NOMO-1 treated with DMSO at 0.1 percent for 48 hours (cell line): ENCODE measurements at regions not wholly inside any gene's neighbourhood (a gene's known extent, or its start where the extent isn't known, plus 50 kb on each side); places are given as distances from the start of the nearest gene placed in this dataset.
A peak's percentile ranks its signal among the peaks of the same experiment; 100 is the strongest.

Source experiments
- DNase-seq: peaks from one replicate; lab custom pipeline; 2025; ENCODE audit not compliant: unreplicated experiment; lab: John Stamatoyannopoulos, UW

DNA sequence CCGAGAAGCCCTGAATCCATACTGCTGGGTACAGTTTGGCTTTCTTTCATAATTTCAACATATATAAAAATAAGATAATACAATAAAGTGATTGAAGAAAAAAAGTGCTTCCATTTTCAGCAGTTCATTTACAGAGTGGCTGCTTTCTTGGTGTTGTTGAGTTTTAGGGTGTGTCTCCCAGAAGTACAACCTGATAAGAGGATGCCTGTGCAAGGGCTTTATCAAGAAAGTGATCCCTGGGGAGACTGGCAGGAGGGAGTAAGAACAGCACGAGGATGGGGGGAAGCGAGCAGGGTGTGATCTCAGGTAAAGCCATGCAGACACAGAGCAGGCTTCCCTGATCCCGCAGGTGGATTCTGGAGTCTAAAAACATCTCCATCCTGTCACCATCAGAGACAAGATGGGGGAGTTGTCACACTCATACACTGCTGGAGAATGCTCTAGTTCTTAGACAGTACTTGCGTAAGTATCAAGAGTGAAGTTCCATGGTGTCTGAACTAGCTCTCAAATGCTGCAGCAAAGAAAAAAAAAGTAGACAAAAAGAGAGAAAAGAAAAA is 395.9 kb downstream of the CDH26 start:
- no peak for DNase-seq

DNA sequence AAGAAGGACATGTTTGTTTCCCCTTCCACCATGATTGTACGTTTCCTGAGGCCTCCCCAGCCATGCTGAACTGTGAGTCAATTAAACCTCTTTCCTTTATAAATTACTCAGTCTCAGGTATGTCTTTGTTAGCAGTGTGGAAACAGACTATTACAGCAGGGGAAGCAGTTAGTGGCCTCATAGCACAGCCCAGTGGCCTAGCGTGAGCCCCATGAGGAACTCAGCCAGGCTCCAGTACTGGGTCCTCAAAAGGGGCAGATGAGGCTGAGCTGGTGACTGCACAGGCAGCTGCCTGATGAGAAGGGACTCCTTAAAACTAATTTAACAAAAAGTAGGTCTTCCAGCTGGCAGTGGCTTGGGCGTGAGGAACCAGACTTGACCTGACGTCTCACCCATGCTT is 399.9 kb downstream of the CDH26 start:
- no peak for DNase-seq

DNA sequence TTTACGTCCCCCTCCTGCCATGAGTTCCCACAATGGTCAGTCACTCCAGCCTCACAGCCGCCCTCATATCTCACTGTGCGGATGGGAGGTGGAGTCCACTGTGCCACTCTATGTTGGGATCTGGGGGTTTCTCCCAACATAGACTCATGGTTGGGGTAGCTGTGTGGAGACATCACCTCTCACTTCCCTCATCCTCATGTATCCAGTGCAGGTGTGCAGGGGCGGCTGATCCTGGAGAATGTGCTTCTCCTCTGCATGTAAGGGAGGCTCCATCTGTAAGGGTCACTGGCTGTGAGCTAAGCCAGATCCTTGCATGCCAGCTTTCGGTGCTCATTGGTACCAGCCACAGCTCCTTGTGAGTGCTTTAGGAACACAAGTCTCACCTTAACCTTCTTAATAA is 400.8 kb downstream of the CDH26 start:
- DNase-seq, result no peak

DNA sequence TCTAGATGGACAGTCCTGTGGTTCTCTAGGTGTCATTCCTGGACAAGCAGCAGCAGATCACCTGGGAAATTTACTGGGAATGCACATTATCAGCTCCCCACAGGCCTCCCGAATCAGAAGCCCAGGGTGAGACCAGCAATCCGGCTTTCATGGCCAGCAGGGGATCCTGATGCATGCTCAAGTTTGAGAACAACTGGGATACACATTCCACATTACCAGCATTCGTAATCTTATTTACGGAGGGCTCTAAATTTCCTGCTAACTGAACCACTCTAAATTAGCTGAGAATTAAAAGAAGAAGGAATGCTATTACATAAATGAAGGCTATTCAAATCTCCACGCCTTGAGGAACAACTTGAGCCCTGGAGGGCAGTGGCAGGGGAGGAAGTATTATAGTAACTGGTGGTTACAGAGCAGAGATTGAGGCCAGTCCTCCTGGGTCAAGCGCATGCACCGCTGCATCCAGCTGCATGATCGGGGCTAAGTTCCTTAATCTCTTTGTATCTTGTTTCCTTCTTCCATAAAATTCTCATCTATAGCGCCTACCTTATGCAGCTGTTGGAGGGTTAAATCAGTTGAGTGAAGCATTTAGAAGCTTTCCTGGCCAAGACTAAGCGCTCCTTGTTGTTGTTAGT is 403.7 kb downstream of the CDH26 start:
- no peak for DNase-seq

DNA sequence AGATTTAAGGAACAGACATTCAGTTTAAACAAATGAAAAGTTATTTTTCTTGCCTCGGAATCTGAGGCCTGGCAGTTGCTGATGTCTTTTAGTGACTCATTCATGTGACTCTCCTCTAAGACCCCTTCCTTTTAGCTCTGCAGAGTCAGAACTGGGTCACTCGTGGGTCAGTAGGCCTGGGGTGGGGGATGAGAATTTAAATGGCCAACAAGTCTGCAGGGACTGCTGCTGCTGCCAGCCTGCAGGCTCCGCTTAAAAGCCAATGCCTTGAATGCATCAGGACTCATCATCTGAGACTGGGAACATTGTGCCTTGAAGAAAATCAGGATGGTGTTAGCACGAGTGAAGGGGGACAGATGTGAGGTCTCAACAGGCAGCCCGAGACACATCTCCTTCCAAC is 404.3 kb downstream of the CDH26 start:
- no peak for DNase-seq

DNA sequence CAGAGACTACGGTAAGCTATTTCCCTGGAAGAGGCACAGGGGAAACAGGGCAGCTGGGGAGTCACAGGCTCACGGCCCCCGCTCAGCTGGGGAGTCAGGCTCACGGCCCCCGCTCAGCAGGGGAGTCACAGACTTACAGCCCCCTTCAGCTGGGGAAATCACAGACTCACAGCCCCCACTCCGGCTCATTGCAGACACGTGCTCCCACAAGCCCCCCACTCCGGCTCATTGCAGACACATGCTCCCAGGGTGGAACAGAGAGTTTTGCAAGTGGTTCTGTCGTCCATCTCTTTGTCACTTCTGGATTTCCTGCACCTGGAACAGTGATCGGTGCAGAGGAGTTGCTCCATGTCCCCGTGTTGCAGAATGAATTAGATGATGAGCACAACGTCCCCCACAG is 405.5 kb downstream of the CDH26 start:
- DNase-seq, result no peak

DNA sequence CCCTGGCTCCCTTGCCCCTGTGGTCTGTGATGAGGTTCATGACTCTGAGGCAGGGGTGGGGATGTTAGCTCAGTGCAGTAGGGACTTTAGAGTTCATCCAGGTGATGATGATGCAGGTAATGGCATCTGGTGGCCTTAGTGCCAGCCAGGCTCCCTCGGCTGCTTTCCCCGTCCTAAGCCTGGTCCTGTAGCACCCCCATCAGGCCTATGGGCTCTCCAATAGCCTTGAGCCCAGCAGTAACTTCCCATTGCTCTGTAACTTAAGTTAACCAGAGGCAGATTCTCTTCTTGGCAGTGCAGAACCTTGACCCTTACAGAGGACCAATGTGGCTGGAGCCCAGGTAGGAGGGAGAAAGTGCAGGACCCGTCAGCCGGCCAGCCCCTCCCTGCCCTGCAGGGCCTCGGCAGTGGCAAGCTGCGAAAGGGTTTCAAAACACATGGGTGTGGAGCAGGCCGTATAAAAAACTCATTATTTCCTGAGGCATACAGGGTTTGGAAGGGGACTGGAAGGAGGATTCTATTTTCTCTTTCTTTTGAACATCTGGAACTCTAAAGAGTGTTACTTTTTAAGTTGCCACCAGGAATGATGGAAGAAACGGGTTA is 406.9 kb downstream of the CDH26 start:
- DNase-seq, result no peak

DNA sequence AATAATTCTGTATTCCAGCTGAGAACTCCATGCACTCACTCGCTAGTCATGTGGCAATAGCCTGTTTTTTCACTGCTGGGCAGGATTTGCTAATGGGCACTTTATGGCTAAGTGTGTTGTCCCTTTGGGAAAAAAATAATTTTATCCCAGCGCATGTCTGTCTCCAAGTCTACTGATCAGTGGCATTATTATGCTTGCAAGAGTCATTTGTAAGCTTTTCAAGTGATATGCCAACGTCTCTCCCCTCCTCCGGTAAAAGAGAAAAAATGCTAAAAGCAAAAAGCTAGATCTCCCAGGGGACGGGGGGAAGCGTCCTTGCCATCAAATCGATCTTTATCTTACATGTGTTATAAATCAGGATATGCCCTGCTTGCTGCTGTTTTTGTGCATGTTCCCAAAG is 407.7 kb downstream of the CDH26 start:
- DNase-seq, result no peak

DNA sequence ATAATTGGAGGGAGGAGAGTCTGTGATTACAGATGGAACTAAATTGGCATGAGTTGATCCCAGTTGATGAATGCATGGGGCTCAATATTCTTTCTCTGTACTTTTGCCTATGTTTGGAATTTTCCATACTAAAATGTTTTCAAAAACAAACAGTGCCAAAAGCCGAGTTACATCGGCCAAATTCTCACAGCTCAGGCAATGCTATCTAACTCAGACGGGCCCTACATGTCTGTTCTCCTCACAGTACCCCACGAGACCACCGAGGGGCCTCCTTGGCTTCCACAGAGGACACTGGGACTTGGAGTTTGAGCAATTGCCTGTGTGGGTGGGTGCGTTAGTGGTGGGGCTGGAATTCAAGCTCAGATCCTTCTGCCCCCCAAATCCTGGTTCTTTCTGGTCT is 413.2 kb downstream of the CDH26 start:
- no peak for DNase-seq

DNA sequence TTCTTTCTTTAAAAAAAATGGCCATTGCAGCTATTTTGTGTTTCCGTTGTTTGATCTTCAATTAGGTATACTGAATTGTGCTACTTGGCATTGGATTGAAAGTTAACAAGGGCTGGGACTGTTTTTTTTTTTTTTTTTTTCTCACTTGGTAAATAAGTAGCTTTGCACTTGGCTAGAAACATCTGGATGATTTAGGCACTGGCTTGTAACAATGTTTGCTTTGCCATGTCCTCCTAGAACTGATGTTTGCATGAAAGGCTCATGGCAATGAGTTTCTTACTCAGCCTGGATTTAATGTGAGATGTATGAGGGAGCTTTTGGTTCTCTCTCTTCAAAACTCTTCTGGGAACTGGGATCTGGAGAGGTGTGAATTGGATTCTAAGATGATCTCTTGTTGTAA is 414.1 kb downstream of the CDH26 start:
- no peak for DNase-seq

DNA sequence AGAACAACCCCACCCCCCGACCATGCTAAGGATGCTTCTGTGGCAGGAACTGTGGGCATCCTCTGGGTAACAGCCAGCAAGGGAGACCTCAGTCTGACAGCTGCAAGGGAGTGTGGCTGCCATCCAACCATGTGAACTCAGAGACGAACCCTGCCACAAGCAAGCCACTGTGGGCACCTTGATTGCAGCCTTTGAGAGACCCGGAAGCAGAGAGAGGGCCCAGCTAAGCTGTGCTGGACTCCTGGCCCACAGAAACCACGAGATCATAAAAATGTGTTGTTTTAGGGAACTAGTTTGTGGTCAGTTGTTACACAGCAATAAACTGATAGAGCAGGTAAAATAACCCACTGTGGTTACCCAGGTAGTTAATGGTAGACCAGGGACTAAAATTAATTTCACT is 414.6 kb downstream of the CDH26 start:
- DNase-seq, result peak; percentile 69

DNA sequence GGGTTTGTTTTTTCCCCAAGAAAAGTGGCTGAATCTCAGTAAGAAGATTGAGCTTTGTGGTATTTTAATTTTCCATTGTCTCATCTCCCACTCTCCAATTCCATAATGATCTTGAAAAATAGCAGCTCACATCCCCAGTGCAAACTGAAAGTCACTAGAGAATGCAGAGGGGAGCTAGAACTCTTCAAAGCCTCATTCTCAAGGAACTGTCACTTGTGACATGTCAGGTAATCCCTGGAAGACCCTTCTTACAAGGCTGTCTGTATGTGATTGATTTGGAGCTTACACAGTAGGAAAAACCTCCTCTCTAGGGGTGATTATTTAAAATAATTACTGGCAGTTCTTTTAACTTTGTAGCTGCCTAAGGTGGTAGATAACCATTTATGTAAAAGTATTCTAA is 420.4 kb downstream of the CDH26 start:
- no peak for DNase-seq

DNA sequence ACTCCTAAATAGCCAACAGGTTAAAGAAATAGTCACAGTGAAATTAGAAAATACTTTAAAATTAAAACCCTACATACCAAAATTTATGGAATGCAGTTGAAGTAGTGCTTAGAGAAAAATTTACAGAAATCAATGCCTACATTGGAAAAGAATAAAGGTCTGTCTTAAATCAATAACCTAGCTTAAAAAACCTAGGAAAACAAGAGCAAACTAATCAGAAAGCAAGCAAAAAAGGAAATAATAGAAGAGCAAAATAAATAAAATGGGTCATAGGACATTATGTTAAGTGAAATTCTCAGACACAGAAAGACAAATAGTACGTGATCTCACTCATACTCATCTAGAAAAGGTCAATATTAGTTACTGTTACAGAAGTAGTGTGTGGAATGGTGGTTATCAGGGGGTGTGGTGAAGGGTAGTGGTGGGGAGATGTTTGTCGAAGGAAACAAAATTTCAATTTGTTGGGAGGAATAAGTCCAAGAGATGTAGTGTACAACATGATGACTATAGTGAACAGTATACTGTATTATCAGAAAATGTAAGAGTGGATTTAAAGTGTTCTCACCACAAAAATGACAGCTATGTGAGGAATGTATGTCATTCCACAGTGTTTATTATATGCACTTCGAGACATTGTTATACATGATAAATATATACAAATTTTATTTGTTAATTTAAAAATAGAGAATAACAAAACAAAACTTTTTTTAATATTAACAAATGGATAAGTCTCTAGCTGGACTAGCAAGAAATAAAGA is 423.6 kb downstream of the CDH26 start:
- no peak for DNase-seq

DNA sequence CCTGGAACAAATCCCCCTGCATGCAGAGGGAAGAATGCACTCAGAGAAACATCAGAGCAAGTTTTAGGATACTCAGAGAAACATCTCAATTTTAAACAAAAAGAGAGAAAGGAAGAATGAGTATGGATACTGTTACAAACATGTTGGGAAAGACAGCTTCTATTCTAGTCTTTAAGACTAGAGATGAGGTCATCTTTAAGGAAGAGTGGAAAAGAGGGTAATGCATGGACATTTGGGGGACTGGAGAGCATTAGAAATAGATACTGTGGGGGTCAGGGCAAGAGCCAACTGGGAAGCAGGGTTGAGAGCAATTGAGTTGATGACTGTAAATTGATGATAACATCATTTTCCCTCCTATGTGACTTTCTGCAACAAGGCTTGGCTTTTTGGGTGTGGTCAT is 431.2 kb downstream of the CDH26 start:
- DNase-seq, result no peak

DNA sequence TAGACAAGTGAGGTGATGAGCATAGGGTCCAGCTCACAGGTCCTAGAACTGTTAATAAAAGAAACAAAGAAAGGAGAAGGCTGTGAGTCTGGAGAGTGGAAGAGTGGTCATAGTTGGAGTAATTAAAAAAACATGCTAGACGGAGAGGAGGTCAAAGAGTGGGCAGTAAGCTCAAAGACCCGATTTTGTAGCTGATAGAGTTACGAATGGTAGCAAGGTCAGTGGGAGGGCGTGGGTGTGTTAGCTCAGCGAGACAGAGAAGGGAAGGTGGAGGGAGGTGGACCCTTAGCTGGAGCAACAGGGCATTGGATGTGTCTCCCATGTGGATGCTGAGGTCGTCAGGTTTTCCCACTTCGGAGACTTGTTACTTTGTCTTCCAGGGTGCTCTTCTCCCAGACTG is 431.7 kb downstream of the CDH26 start:
- DNase-seq, result no peak

DNA sequence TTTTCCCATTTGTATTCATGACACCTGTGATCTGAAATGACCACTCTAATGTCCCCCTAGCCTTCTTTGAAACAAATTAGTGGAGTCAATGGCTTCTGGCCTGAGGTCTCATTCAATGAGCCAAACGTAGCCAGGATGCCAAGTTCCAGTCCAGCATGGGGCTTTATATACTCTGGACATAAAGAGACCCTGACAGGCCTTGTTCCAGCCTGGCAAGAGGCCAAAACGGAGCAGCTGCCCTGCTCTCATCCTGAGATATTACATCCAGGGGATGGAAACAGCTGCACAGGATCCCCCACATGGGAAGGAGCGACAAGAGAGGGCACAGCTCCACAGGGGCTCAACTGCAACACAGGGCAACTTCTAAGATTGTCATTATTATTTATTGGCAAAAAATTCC is 437.8 kb downstream of the CDH26 start:
- DNase-seq, result no peak

DNA sequence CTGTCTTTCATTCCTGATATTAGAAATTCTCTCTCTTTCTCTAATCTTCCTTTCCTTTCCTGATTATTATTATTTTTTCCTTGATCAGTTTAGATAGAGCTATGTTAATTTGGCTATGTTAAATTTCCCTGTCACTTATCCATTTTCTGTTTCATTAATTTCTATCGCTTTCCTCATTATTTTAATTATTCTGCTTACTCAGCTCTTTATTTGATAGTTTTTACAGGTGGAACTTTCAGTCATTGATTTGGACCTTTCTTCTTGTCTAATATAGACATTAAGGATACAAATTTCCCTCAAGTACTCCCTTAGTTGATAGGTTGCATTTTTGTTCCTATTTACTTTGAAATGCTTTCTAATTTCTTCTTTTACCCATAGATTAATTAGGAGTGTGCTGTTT is 442.3 kb downstream of the CDH26 start:
- no peak for DNase-seq

DNA sequence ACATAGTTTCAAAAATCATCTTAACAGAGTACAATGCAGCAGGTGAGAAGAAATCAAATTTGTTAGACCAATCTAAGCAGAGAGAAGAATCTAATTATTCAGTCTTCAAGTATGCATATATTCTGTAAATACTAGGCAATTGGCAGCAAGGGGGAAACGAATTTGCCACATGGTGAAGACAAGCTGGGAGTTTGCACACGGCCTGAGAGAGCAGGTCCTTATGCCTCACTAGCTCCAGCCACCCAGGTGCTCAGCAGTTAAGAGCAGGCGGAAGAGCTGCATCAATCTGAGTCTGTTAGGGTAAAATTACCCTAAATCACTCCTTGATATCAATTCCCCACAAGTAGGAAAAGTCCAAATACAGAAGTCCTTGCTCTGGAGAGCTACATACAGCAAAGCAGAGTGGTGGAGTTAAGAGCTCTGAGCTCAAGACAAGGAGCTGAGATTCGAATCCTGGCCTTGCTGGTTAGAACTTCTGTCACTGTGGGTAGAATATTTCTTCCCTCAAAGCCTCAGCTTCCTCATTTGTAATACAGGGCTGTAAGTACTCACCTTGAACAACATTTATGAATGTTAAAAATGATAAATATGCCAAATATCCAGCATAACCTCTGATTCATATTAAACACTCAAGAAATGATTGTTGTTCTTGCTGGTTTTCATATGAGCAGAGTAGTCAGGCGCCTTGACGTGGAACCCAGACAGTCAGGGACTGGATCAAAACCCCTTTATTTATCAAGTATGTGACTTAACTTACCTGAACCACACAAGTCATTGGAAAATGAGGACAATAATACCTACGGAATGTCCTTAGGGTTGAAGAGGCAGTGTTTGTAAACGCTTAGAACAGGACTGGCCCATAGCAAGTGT is 444.2 kb downstream of the CDH26 start:
- no peak for DNase-seq

DNA sequence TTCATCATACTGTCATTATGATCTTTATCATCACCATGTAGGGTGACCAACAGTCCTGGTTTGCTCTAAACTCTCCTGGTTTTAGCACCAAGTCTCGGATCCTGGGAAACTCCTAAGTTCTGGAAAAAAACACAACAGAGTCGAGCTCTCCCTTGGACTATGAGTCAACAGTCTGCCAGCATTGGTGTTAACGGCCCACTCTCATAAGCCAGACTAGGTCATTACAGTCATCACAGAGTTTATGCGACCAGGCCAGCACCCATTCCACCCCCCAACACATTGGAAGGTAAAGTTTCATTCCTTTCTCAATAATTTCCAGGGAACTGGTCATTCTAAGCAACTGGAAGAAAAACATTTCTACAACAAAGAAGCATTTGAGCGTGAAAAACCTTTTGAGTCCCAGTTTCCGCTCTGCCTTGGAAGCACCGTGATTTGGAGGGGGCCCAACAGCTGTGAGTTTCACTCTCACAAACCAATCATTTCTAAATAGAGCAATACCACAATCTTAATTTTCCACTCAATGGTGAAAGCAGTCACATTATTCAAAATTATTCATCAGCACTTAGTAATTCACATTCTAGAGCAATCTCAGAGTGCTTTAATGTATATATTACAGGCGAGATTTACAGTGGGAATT is 445.0 kb downstream of the CDH26 start:
- DNase-seq, result no peak

DNA sequence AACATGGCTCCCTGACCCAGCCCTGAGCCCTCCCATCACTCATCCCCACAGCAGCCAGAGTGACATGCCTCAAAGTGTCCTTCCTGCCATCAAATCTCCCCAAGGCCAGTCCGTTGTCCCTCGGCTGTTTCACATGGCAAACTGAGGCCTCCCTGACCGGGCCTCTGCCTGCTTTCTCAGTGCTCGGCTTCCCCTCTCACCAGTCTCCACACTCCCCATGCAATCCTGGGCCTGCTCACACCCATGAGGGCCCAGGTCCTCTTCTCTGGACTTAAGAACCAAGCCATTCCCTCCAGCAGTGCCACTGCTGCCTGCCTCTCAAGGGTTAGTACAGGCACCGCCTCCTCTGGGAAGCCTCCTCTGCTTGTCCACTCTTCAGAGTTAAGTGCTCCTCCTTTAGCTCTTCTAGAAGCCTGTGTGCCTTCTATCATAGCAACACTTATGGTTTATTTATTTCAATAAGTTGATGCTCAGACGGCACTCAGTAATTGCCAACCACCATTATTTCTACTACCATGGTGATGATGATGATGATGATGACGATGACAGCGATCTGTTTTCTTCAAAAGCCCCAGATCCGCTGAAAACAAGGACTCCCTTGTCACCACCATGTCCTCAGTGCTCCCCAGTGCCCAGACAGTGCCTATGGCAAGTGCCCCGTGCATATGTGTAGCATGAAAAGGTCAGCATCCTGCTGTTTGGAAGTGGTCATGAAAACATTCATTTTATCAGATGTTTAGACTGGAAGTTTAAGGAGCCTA is 449.0 kb downstream of the CDH26 start:
- DNase-seq, result no peak
